ENCODE measurements at regions not wholly inside any gene's neighbourhood (a gene's known extent, or its start where the extent isn't known, plus 50 kb on each side); places are given as distances from the start of the nearest gene placed in this dataset.

DNA sequence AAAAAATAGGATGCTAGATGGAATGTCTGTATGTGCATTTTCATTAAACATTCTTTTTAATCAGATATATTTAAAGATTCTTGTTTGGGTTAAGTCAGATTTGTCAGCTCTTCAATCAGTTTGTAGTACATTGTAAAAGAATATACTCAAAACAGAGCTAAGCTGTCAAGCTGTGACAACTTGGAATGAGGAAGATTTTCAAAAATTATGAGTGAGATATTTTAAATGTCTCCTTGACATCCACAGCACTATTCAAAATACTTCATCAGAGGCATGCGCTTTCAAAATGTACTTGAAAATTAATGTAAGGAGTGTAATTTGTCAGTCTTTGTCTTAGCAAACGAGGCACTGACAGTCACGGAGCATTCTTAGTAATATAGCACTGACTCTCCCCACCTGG lies 182.0 kb downstream of the MAT2B start:
- Mint-ChIP-seq H3K27me3 (ENCODE audit: insufficient read depth, unreplicated experiment) (no peaks in the 10 kb centered on the region), H3K9me3 (ENCODE audit: unreplicated experiment) (no peaks in the 10 kb centered on the region), H3K36me3 (ENCODE audit: insufficient read depth, unreplicated experiment) (no peaks in the 10 kb centered on the region), H3K4me1 (ENCODE audit: insufficient read depth, unreplicated experiment) (peaks cover 3% of the 10 kb centered on the region), H3K27ac (ENCODE audit: low read depth, unreplicated experiment) (no peak overlapping the region), H3K4me3 (ENCODE audit: unreplicated experiment) (no peak overlapping the region)
- no peak for DNase-seq (ENCODE audit: unreplicated experiment)
- BruUV-seq (replicated peaks): no TSS peak
- TF ChIP-seq, protein P1, sequence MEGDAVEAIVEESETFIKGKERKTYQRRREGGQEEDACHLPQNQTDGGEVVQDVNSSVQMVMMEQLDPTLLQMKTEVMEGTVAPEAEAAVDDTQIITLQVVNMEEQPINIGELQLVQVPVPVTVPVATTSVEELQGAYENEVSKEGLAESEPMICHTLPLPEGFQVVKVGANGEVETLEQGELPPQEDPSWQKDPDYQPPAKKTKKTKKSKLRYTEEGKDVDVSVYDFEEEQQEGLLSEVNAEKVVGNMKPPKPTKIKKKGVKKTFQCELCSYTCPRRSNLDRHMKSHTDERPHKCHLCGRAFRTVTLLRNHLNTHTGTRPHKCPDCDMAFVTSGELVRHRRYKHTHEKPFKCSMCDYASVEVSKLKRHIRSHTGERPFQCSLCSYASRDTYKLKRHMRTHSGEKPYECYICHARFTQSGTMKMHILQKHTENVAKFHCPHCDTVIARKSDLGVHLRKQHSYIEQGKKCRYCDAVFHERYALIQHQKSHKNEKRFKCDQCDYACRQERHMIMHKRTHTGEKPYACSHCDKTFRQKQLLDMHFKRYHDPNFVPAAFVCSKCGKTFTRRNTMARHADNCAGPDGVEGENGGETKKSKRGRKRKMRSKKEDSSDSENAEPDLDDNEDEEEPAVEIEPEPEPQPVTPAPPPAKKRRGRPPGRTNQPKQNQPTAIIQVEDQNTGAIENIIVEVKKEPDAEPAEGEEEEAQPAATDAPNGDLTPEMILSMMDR (IDR thresholded peaks at IDR 0.05; ENCODE audit: unreplicated experiment): no peak
- intact Hi-C loops (cut with micrococcal nuclease): no loop called here
- POLR2A ChIA-PET: interaction anchor here (0.7 to 1.1 kb wide), 2 partner anchors 161 to 393 kb away, joined by 3 to 4 read pairs; no protein-coding TSS in a partner anchor
- CTCF ChIA-PET: interaction anchor here (0.6 to 3.1 kb wide), 6 partner anchors 8 to 789 kb away, joined by 3 to 15 read pairs (median 6); no protein-coding TSS in a partner anchor

DNA sequence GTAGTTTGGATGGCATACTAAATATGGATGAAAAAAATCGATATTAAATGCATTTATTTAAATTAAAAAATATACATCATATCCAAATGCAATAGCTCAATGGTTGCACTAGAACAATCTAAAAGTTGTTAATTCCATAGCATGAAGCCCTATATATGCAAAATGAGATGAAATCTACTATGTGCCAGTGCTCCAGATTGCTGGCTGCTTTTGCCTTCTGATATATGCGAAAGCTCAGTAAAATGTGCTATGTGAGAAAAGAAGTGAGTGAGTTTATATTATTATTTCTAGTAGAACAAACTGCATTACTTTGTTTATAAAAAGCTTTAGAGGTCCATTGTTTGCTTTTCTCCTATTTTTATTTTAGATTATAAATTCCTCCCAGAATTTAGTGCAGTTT lies 186.7 kb downstream of the MAT2B start:
- TF ChIP-seq, protein P1 (IDR thresholded peaks at IDR 0.05; ENCODE audit: unreplicated experiment): no peak
- H3K36me3 Mint-ChIP-seq (ENCODE audit: insufficient read depth, unreplicated experiment): no peaks in the 10 kb centered on the region
- H3K27ac Mint-ChIP-seq (ENCODE audit: low read depth, unreplicated experiment): no peak overlapping the region

DNA sequence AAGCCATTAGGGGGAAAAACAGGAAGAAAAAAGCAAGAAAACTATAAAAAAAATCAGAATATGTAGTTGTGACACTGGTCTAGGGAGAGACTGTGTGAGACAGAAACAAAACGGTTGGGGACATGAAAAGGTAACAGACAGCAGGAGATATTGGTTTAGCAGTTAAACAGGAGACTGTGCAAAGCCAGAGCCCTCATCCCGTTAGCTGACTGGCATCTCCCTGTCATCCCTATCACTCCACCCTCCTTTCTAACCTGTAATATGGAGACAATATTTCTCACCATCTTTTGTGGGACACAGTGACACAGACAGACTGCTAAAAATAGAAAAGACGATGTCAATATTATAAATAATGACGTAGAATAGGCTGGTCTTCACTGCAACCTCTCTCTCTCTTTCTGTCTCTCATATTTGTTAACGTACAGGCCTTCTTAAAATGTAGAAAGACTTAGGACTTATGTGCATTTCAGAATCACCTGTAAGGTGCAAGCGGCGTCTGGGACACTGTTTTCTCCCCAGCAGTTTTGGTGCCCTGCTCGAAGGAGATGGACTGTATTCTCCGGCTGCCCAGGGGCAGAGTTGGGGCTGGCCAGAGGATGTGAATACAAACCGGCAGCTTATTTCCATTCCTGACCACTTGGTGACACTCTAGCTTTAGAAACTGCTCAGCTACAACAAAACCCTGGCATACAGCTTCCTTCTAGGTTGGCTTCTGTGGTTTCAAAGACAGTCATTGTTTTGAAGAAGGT lies 190.6 kb downstream of the MAT2B start:
- BruUV-seq (replicated peaks): no TSS peak
- no peak overlapping the region for H3K4me3 Mint-ChIP-seq (ENCODE audit: unreplicated experiment)
- CTCF ChIA-PET: interaction anchor here (0.6 to 7.8 kb wide), 55 partner anchors 8 to 1595 kb away, joined by 3 to 86 read pairs (median 4); no protein-coding TSS in a partner anchor

More for the DNA sequence above, 186.7 kb downstream of the MAT2B start:
- intact Hi-C loops (cut with micrococcal nuclease): no loop called here
- CTCF ChIA-PET: interaction anchor here (0.6 to 7.8 kb wide), 7 partner anchors 125 to 980 kb away, joined by 3 to 86 read pairs (median 3); no protein-coding TSS in a partner anchor
- DNase-seq (ENCODE audit: unreplicated experiment): no peak
- POLR2A ChIA-PET: interaction anchor here (0.9 to 1.4 kb wide), 2 partner anchors 9 to 12 kb away, joined by 3 read pairs; no protein-coding TSS in a partner anchor
- no TSS peak for BruUV-seq (replicated peaks)
- no peaks in the 10 kb centered on the region for H3K9me3 Mint-ChIP-seq (ENCODE audit: unreplicated experiment)
- H3K4me1 Mint-ChIP-seq (ENCODE audit: insufficient read depth, unreplicated experiment): peaks cover 8% of the 10 kb centered on the region
- H3K27me3 Mint-ChIP-seq (ENCODE audit: insufficient read depth, unreplicated experiment): no peaks in the 10 kb centered on the region
- H3K4me3 Mint-ChIP-seq (ENCODE audit: unreplicated experiment): no peak overlapping the region

DNA sequence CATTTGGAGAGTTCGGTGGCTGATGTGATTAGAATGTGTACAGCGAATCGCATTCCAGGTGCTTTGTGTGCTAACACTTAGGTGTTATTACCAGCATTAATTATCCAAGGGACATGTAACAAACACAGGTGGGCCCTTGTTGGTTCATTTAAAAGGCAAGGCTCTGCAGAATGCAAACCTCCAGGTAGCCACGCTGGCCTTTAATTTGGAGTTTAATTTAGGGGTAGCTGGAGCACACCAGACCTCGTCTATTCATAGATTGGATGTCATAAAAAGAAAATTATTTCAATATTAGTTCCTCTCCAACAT lies 191.1 kb downstream of the MAT2B start:
- Mint-ChIP-seq H3K27me3 (ENCODE audit: insufficient read depth, unreplicated experiment) (no peaks in the 10 kb centered on the region), H3K4me3 (ENCODE audit: unreplicated experiment) (no peak overlapping the region), H3K9me3 (ENCODE audit: unreplicated experiment) (no peaks in the 10 kb centered on the region), H3K27ac (ENCODE audit: low read depth, unreplicated experiment) (no peak overlapping the region), H3K36me3 (ENCODE audit: insufficient read depth, unreplicated experiment) (no peaks in the 10 kb centered on the region), H3K4me1 (ENCODE audit: insufficient read depth, unreplicated experiment) (peaks cover 12% of the 10 kb centered on the region)
- no peak for DNase-seq (ENCODE audit: unreplicated experiment)
- ChIA-PET POLR2A (interaction anchor here (0.5 to 1.4 kb wide), 5 partner anchors 69 to 808 kb away, joined by 3 to 7 read pairs (median 3); no protein-coding TSS in a partner anchor), CTCF (interaction anchor here (0.5 to 7.8 kb wide), 46 partner anchors 9 to 1594 kb away, joined by 3 to 86 read pairs (median 5); no protein-coding TSS in a partner anchor)
- TF ChIP-seq, protein P1 (IDR thresholded peaks at IDR 0.05; ENCODE audit: unreplicated experiment): no peak
- no TSS peak for BruUV-seq (replicated peaks)
- intact Hi-C loops (cut with micrococcal nuclease): loop anchor here (1.0 to 2.0 kb wide), 8 partner anchors 127 to 1512 kb away; no protein-coding TSS in a partner anchor

More for the DNA sequence above, 190.6 kb downstream of the MAT2B start:
- Mint-ChIP-seq H3K27ac (ENCODE audit: low read depth, unreplicated experiment) (no peak overlapping the region), H3K27me3 (ENCODE audit: insufficient read depth, unreplicated experiment) (no peaks in the 10 kb centered on the region), H3K36me3 (ENCODE audit: insufficient read depth, unreplicated experiment) (no peaks in the 10 kb centered on the region), H3K9me3 (ENCODE audit: unreplicated experiment) (no peaks in the 10 kb centered on the region), H3K4me1 (ENCODE audit: insufficient read depth, unreplicated experiment) (peaks cover 8% of the 10 kb centered on the region)
- TF ChIP-seq, protein P1 (IDR thresholded peaks at IDR 0.05; ENCODE audit: unreplicated experiment): peak; percentile 98
- DNase-seq (ENCODE audit: unreplicated experiment): peak; percentile 90
- POLR2A ChIA-PET: interaction anchor here (0.8 to 1.4 kb wide), 4 partner anchors 306 to 808 kb away, joined by 3 to 7 read pairs (median 4); no protein-coding TSS in a partner anchor
- intact Hi-C loops (cut with micrococcal nuclease): loop anchor here (1.0 to 2.0 kb wide), 8 partner anchors 127 to 1513 kb away; no protein-coding TSS in a partner anchor

Data from MCF 10A (cell line).